NB4 (cell line): ENCODE measurements at regions not wholly inside any gene's neighbourhood (a gene's known extent, or its start where the extent isn't known, plus 50 kb on each side); places are given as distances from the start of the nearest gene placed in this dataset.

Experiments
- DNase-seq: peaks from one replicate; pipeline ENCODE4 v3.0.0; 2010; ENCODE audit warnings: low read depth
- H3K4me3 ChIP-seq: one replicate; pipeline ENCODE4 v1.5.1; 2011; ENCODE audit warnings: mild to moderate bottlenecking, low read depth, low read length, moderate library complexity
- CTCF ChIP-seq: IDR thresholded peaks from one replicate; pipeline ENCODE4 v1.5.1; 2012; ENCODE audit warnings: low read depth, low read length
- MYC ChIP-seq: IDR thresholded peaks from 2 replicates; pipeline ENCODE4 v1.6.1; 2011; ENCODE audit warnings: low read depth, low read length
- POLR2A ChIP-seq: IDR thresholded peaks from 2 replicates; pipeline ENCODE4 v1.6.1; 2011; ENCODE audit warnings: mild to moderate bottlenecking; ENCODE audit not compliant: insufficient read length; ENCODE audit errors: extremely low read depth
- TF ChIP-seq, protein P1 (sequence below): IDR thresholded peaks from 2 replicates; pipeline ENCODE4 v1.6.1; 2011; ENCODE audit warnings: low read depth, low read length

- peak; percentile 17 for DNase-seq
- TF ChIP-seq MYC (no peak), CTCF (peak; percentile 3)
- TF ChIP-seq, protein P1, sequence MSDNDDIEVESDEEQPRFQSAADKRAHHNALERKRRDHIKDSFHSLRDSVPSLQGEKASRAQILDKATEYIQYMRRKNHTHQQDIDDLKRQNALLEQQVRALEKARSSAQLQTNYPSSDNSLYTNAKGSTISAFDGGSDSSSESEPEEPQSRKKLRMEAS, result no peak
Observed at GRCh38 chr4:63563288-63564014, 845.8 kb downstream of the TECRL start.

GRCh38 chr4:63558709-63559108 lies 850.5 kb downstream of the TECRL start:
- DNase-seq, result no peak
- no peak overlapping the region for H3K4me3 ChIP-seq
- TF ChIP-seq MYC, result no peak
- no peak for TF ChIP-seq POLR2A
- TF ChIP-seq, protein P1, result no peak
- TF ChIP-seq CTCF, result no peak

More at GRCh38 chr4:63563288-63564014, 845.8 kb downstream of the TECRL start:
- no peak overlapping the region for H3K4me3 ChIP-seq

DNA sequence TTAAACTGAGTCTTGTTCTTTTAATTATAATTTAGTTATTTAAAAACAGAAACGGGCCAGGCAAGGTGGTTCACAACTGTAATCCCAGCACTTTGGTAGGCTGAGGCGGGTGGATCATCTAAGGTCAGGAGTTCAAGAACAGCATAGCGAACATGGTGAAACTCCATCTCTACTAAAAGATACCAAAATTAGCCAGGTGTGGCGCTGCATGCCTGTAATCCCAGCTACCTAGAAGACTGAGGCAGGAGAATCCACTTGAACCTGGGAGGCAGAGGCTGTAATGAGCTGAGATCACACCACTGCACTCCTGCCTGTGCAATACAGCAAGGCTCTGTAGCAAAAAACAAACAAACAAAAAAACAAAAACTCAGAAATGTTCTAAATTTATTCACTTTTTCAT lies 852.9 kb downstream of the TECRL start:
- H3K4me3 ChIP-seq, result no peak overlapping the region
- no peak for DNase-seq
- TF ChIP-seq MYC (no peak), POLR2A (no peak), CTCF (no peak)
- TF ChIP-seq, protein P1, result no peak

DNA sequence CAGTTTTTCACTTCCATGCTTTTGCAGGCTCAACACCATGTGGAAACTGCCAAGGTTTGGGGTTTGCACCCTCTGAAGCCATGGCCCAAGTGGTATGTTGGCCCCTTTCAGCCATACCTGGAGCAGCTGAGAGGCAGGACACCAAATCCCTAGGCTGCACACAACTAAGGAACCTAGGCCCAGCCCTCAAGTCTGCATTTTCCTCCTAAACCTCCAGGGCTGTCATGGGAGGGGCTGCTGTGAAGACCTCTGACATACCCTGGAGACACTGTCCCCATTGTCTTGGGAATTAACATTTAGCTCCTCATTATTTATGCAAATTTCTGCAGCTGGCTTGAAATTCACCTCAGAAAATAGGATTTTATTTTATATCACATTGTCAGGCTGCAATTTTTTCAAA lies 856.1 kb downstream of the TECRL start:
- no peak for DNase-seq
- no peak for TF ChIP-seq POLR2A
- TF ChIP-seq, protein P1, result no peak
- no peak for TF ChIP-seq CTCF
- TF ChIP-seq MYC, result no peak
- no peak overlapping the region for H3K4me3 ChIP-seq

DNA sequence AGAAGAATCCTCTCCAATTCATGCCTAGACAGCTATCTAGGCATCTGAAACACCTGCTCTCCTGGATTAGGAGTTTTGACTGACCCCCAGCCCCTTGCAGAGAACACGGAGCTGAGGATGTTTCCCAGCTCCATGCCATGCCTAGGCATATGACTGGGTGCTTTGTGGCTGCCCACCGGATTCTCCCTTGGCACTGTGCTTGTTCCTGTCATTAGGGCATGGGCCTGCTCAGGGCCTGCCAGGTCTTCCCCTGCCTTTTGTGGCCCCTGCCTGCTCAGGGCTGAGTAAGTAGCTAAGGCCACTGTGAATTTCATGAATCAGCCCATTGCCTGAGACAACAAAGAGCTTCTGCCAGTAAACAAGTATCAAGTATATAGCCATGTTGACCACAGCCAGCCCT lies 867.4 kb downstream of the TECRL start:
- no peak overlapping the region for H3K4me3 ChIP-seq
- no peak for TF ChIP-seq POLR2A
- no peak for TF ChIP-seq CTCF
- TF ChIP-seq, protein P1, result no peak
- TF ChIP-seq MYC, result no peak
- no peak for DNase-seq
